ENCODE measurements at regions not wholly inside any gene's neighbourhood (a gene's known extent, or its start where the extent isn't known, plus 50 kb on each side); places are given as distances from the start of the nearest gene placed in this dataset.

DNA sequence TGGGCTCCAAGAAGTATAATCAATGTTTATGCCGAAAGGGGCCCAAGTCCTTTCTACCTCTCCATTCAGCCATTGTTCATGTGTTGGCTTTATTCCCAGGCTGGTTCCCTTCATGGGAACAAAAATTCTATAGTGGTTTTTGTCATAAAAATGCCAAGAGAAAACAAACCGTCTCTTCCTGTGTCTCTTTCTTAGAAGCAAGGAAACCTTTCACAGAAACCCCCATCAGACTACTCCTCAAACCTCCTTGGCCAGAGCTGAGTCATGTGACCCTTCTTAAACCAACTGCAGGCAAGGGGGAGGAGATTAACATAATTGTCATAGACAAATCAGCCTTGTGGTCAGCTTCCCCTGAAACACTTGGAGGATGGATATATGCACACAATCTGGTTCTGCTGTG, 75.1 kb upstream of the TANK start:
- WGBS (ENCODE audit: missing lambda C conversion rate): 93% methylated on average over 2 of the region's 2 CpGs
- ChIA-PET CTCF (interaction anchor here (1.6 to 2.9 kb wide), 2 partner anchors 12 to 22 kb away, joined by 3 to 16 read pairs; no protein-coding TSS in a partner anchor), POLR2A (no interaction called here)
- ATAC-seq: no peak
- no peak for DNase-seq (ENCODE audit: low read depth in 1 of 2, low spot score in 1 of 2)
- Histone ChIP-seq H3K27ac (no peak overlapping the region), H3K9me3 (no peaks in the 10 kb centered on the region), H3K4me1 (no peaks in the 10 kb centered on the region), H3K4me2 (no peak overlapping the region), H3K4me3 (no peak overlapping the region)
- no peak for FAIRE-seq
- no peak for TF ChIP-seq RAD21 (conservative IDR thresholded peaks at IDR 0.05 in 1 of 2, IDR thresholded peaks at IDR 0.05 in 1 of 2)
- TF ChIP-seq E2F6 (IDR thresholded peaks at IDR 0.05; ENCODE audit: borderline replicate concordance, low read depth): no peak
- TF ChIP-seq ZFP36 (IDR thresholded peaks at IDR 0.05; ENCODE audit: borderline replicate concordance, partially characterized antibody): no peak
- TF ChIP-seq MAX (IDR thresholded peaks at IDR 0.05): no peak
- no peak for TF ChIP-seq CTCF (IDR thresholded peaks at IDR 0.05)

- no peak for ATAC-seq
- Histone ChIP-seq H3K4me2 (no peak overlapping the region), H3K4me1 (no peaks in the 10 kb centered on the region), H3K9me3 (no peaks in the 10 kb centered on the region), H3K4me3 (no peak overlapping the region), H3K27ac (no peak overlapping the region)
- TF ChIP-seq CHD2 (IDR thresholded peaks at IDR 0.05; ENCODE audit: low read length, partially characterized antibody): no peak
- no peak for TF ChIP-seq ATOH8 (CRISPR knock-in tag; IDR thresholded peaks at IDR 0.05; ENCODE audit: low read depth)
- no peak for TF ChIP-seq CHD4 (IDR thresholded peaks at IDR 0.05; ENCODE audit: borderline replicate concordance)
- TF ChIP-seq HEYL (CRISPR knock-in tag; IDR thresholded peaks at IDR 0.05): no peak
- no peak for TF ChIP-seq GATA3 (IDR thresholded peaks at IDR 0.05; ENCODE audit: borderline replicate concordance)
- TF ChIP-seq SREBF2 (IDR thresholded peaks at IDR 0.05): no peak
- no peak for TF ChIP-seq EHF (CRISPR knock-in tag; IDR thresholded peaks at IDR 0.05)
- 88% methylated on average over 4 of the region's 4 CpGs for WGBS (ENCODE audit: missing lambda C conversion rate)
- DNase-seq (ENCODE audit: low read depth in 1 of 2, low spot score in 1 of 2): no peak
- FAIRE-seq: no peak
- POLR2A ChIA-PET: no interaction called here
- CTCF ChIA-PET: interaction anchor here (6.1 kb wide), 1 partner anchor 25 kb away, joined by 33 read pairs; no protein-coding TSS in a partner anchor
Measured at GRCh38 chr2:161088658-161089350, 71.4 kb upstream of the TANK start.

GRCh38 chr2:161090411-161090810, 69.8 kb upstream of the TANK start:
- POLR2A ChIA-PET: no interaction called here
- H3K27ac ChIP-seq: no peak overlapping the region
- TF ChIP-seq CBX2 (IDR thresholded peaks at IDR 0.05; ENCODE audit: borderline replicate concordance, low read depth) (no peak), CHD4 (IDR thresholded peaks at IDR 0.05; ENCODE audit: borderline replicate concordance) (no peak), MYC (IDR thresholded peaks at IDR 0.05; ENCODE audit: borderline replicate concordance, low read length) (no peak), JUNB (IDR thresholded peaks at IDR 0.05) (no peak), RARB (CRISPR knock-in tag; IDR thresholded peaks at IDR 0.05) (no peak), EHF (CRISPR knock-in tag; IDR thresholded peaks at IDR 0.05) (no peak), KDM5A (IDR thresholded peaks at IDR 0.05) (no peak), MAX (IDR thresholded peaks at IDR 0.05) (no peak), EHMT2 (IDR thresholded peaks at IDR 0.05; ENCODE audit: low read depth) (no peak), HOXA7 (CRISPR knock-in tag; IDR thresholded peaks at IDR 0.05) (no peak), CEBPB (IDR thresholded peaks at IDR 0.05) (no peak), NFE2L2 (conservative IDR thresholded peaks at IDR 0.05; ENCODE audit: low read length) (no peak), HEYL (CRISPR knock-in tag; IDR thresholded peaks at IDR 0.05) (no peak), FOSL2 (IDR thresholded peaks at IDR 0.05) (no peak), FOSL2 (CRISPR knock-in tag; IDR thresholded peaks at IDR 0.05) (no peak), HDAC2 (IDR thresholded peaks at IDR 0.05) (no peak)
- no peak for ATAC-seq
- FAIRE-seq: no peak
- 86% methylated on average over 5 of the region's 5 CpGs for WGBS (ENCODE audit: missing lambda C conversion rate)
- CTCF ChIA-PET: interaction anchor here (0.8 to 6.1 kb wide), 3 partner anchors 11 to 86 kb away, joined by 3 to 33 read pairs (median 3); no protein-coding TSS in a partner anchor
- H3K4me3 ChIP-seq: no peak overlapping the region
- H3K4me2 ChIP-seq: no peak overlapping the region
- DNase-seq (ENCODE audit: low read depth in 1 of 2, low spot score in 1 of 2): no peak
- no peaks in the 10 kb centered on the region for H3K9me3 ChIP-seq
- no peaks in the 10 kb centered on the region for H3K4me1 ChIP-seq
